Colonic mucosa (tissue), 4 donors: ENCODE measurements at regions not wholly inside any gene's neighbourhood (a gene's known extent, or its start where the extent isn't known, plus 50 kb on each side); places are given as distances from the start of the nearest gene placed in this dataset.

Experiments used
- DNase-seq: peaks from one replicate; pipeline ENCODE4 v3.0.0-alpha.2; 2020
- H3K27ac ChIP-seq: fragments of 200-600 bp; one replicate; pipeline ENCODE4 v1.8.0; 2021
- H3K27me3 ChIP-seq: fragments of 200-600 bp; one replicate; pipeline ENCODE4 v1.8.0; 2021
- H3K36me3 ChIP-seq: fragments of 200-600 bp; one replicate; pipeline ENCODE4 v1.8.0; 2021
- H3K4me1 ChIP-seq: fragments of 200-600 bp; one replicate; pipeline ENCODE4 v1.8.0; 2021; ENCODE audit warnings: mild to moderate bottlenecking
- H3K4me3 ChIP-seq: fragments of 200-600 bp; one replicate; pipeline ENCODE4 v1.8.0; 2021
- H3K9ac ChIP-seq, 2 donors: one replicate each; pipeline ENCODE4 v1.7.0; 2013; ENCODE audit warnings: control low read depth in 2 of 2, low read depth in 2 of 2, low read length in 2 of 2
- H3K9me3 ChIP-seq: fragments of 200-600 bp; one replicate; pipeline ENCODE4 v1.8.0; 2021
- CTCF ChIP-seq: fragments of 200-600 bp; IDR thresholded peaks from one replicate; pipeline ENCODE4 v1.8.0; 2022; ENCODE audit warnings: antibody characterized with exemption, mild to moderate bottlenecking
- intact Hi-C: fragments of 100-400 bp; cut with DNase I; formaldehyde crosslinking; loops from one replicate; pipeline ENCODE4 v1.14.1; 2022
- donor health status: healthy.
- donor health status: DM: no; HTN: no; CAD: no.
- donor health status: DM: no; HTN: no; CAD: no.

GRCh38 chr2:49585921-49586320, 431.6 kb upstream of the FSHR start:
- H3K27me3 ChIP-seq = no peaks in the 10 kb centered on the region

GRCh38 chr2:49582946-49583345, 428.6 kb upstream of the FSHR start:
- no peak for TF ChIP-seq CTCF
- H3K27ac ChIP-seq = no peak overlapping the region
- H3K4me3 ChIP-seq = no peak overlapping the region
- H3K9me3 ChIP-seq = no peaks in the 10 kb centered on the region
- DNase-seq = no peak
- H3K4me1 ChIP-seq = no peaks in the 10 kb centered on the region
- intact Hi-C loops = no loop called here
- H3K27me3 ChIP-seq = no peaks in the 10 kb centered on the region
- H3K36me3 ChIP-seq = no peaks in the 10 kb centered on the region
- H3K9ac ChIP-seq = no peak overlapping the region

More at GRCh38 chr2:49585921-49586320, 431.6 kb upstream of the FSHR start:
- no peaks in the 10 kb centered on the region for H3K36me3 ChIP-seq
- no peak overlapping the region for H3K9ac ChIP-seq
- no peaks in the 10 kb centered on the region for H3K9me3 ChIP-seq
- no peak overlapping the region for H3K4me3 ChIP-seq
- intact Hi-C loops = no loop called here
- no peak for TF ChIP-seq CTCF
- no peak for DNase-seq
- H3K4me1 ChIP-seq = no peaks in the 10 kb centered on the region
- no peak overlapping the region for H3K27ac ChIP-seq

- H3K9me3 ChIP-seq = no peaks in the 10 kb centered on the region
- no peaks in the 10 kb centered on the region for H3K27me3 ChIP-seq
- DNase-seq = no peak
- intact Hi-C loops = no loop called here
- no peak overlapping the region for H3K27ac ChIP-seq
- H3K36me3 ChIP-seq = no peaks in the 10 kb centered on the region
- no peaks in the 10 kb centered on the region for H3K4me1 ChIP-seq
- TF ChIP-seq CTCF = no peak
- no peak overlapping the region for H3K4me3 ChIP-seq
- no peak overlapping the region for H3K9ac ChIP-seq
These were observed 422.7 kb upstream of the FSHR start for GRCh38 chr2:49577041-49577440.

DNA sequence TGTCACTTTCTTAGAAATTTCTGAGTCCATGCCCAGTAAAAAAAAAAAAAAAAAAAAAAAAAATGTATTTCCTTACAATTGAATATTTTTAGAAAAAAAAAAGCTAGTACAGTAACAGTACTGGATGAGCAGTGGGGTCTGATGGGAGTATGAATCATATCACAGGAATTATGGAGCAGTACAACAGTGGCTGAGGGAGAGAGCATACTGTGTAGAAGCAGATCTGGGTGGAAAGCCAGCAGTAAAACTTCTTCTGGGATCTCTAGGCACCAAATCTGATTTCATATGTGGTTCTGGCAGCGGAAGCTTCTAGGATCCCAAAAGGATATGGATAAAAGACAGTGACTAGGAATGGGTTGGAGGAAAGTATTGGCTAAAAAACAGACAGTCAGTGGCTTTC, 414.9 kb upstream of the FSHR start:
- Histone ChIP-seq H3K9ac (no peak overlapping the region), H3K4me1 (no peaks in the 10 kb centered on the region), H3K27me3 (no peaks in the 10 kb centered on the region), H3K36me3 (no peaks in the 10 kb centered on the region), H3K27ac (no peak overlapping the region), H3K4me3 (no peak overlapping the region), H3K9me3 (no peaks in the 10 kb centered on the region)
- no peak for TF ChIP-seq CTCF
- no peak for DNase-seq
- intact Hi-C loops = no loop called here

DNA sequence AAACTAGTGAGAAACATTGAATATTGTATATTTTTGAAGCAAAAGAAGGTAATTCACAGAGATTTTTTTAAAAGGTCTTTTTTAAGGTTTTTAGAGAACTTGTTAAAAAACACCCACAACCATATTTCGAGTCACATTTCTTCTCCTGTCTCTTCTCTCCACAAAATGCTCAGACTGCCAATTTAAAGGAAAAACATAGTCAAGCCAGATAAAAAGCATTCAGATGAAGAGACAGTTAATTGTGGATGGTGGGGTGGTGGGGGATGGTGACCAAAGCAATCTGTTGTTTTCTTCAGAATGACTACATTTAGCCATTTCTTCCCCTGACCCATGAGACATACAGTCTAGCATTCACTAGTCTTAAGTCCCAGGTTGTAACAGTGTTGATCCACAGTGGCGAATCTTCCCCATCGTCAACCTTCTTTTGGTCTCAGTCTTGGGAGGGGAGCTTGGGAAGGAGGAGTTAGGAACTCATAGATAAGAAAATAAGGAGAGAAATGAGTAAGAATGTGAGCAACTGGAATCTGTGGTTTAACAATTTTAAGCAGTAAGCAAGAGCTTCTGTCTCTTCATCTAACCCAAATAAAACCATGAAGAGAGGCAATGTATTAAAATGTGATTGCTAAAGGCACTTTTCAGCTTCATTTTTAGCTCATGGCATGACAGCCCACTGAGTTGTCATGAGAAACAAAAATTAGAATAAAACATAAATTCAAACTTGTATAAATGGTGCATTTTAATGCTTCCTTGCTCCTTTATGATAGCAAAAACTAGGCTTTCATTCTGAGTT, 413.7 kb upstream of the FSHR start:
- intact Hi-C loops = no loop called here
- Histone ChIP-seq H3K36me3 (no peaks in the 10 kb centered on the region), H3K27me3 (no peaks in the 10 kb centered on the region), H3K27ac (no peak overlapping the region), H3K9me3 (no peaks in the 10 kb centered on the region), H3K9ac (no peak overlapping the region), H3K4me1 (no peaks in the 10 kb centered on the region), H3K4me3 (no peak overlapping the region)
- no peak for DNase-seq
- TF ChIP-seq CTCF = no peak
